ENCODE measurements at regions not wholly inside any gene's neighbourhood (a gene's known extent, or its start where the extent isn't known, plus 50 kb on each side); places are given as distances from the start of the nearest gene placed in this dataset.

DNA sequence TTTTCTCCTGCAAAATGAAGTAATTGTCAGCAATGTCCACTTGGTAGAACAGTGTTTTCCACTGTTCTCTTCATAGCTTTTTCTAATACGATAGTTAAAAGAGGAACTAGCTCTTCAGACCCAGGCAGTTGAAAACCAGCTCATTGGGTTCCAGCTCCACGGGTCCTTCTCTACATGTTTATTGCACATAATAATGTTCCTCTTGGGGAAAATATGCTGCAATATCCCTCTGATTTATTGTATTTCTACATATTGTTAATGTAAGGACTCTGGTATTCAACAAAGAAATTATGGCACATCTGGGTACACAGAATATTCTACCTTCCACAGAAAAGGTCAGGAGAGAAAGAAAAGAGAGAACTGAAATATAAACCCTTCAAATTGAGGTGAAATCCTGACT, 473.4 kb downstream of the TRIML1 start:
- TF ChIP-seq, protein P1, sequence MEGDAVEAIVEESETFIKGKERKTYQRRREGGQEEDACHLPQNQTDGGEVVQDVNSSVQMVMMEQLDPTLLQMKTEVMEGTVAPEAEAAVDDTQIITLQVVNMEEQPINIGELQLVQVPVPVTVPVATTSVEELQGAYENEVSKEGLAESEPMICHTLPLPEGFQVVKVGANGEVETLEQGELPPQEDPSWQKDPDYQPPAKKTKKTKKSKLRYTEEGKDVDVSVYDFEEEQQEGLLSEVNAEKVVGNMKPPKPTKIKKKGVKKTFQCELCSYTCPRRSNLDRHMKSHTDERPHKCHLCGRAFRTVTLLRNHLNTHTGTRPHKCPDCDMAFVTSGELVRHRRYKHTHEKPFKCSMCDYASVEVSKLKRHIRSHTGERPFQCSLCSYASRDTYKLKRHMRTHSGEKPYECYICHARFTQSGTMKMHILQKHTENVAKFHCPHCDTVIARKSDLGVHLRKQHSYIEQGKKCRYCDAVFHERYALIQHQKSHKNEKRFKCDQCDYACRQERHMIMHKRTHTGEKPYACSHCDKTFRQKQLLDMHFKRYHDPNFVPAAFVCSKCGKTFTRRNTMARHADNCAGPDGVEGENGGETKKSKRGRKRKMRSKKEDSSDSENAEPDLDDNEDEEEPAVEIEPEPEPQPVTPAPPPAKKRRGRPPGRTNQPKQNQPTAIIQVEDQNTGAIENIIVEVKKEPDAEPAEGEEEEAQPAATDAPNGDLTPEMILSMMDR (IDR thresholded peaks at IDR 0.05; ENCODE audit: borderline replicate concordance, control extremely low read depth, extremely low read depth, insufficient read depth, missing control alignments), result no peak
- in situ Hi-C loops (cut with MboI; ENCODE audit: low sequenced_read_pairs, unreplicated experiment), result no loop called here
- DNase-seq (ENCODE audit: low spot score), result no peak

DNA sequence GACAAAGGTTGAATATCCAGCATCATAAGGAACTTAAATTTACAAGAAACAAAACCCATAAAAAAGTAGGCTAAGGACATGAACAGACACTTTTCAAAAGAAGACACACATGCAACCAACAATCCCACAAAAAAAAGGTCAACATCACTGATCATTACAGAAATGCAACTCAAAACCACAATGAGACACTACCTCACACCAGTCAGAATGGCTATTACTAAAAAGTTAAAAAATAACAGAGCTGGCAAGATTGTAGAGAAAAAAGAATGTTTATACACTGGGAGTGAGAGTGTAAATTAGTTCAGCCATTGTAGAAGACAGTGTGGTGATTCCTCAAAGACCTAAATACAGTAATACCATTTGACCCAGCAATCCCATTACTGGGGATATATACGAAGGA, 474.7 kb downstream of the TRIML1 start:
- no peak for DNase-seq (ENCODE audit: low spot score)
- TF ChIP-seq, protein P1 (IDR thresholded peaks at IDR 0.05; ENCODE audit: borderline replicate concordance, control extremely low read depth, extremely low read depth, insufficient read depth, missing control alignments), result no peak
- in situ Hi-C loops (cut with MboI; ENCODE audit: low sequenced_read_pairs, unreplicated experiment), result no loop called here

DNA sequence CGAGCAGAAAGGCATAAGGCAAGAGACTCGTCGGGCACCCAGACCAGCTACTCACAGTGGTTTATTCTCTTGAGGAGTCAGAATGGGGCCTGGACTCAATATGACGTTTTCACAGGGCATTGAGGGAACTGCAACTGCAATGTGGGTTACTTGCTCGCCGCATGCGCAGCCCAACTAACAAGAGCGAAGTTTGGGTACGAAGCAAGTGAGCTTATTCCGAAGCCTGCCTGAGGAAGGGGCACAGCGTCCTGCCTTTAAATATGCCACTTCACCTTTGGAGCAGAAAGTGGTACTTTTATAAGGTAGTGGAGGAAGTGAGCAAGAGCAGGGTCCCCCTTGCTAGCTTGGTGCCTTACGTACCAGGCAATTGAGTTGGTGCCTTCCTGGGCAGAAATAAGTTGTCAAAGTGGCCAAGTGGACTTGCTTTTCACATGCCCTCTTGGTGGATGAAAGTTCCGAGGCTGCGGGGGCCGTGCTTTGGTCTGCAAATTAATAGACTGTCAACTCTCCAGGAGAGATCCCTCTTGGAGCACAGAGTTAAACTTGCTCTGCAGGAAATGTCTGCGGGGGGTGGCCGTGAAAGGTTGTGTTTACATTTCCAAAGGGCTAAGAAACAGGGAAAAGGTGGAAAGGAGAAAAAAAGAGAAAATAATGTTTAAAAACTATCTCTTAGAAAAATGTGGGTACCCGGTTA, 480.4 kb downstream of the TRIML1 start:
- in situ Hi-C loops (cut with MboI; ENCODE audit: low sequenced_read_pairs, unreplicated experiment), result no loop called here
- DNase-seq (ENCODE audit: low spot score), result no peak
- TF ChIP-seq, protein P1 (IDR thresholded peaks at IDR 0.05; ENCODE audit: borderline replicate concordance, control extremely low read depth, extremely low read depth, insufficient read depth, missing control alignments), result no peak

DNA sequence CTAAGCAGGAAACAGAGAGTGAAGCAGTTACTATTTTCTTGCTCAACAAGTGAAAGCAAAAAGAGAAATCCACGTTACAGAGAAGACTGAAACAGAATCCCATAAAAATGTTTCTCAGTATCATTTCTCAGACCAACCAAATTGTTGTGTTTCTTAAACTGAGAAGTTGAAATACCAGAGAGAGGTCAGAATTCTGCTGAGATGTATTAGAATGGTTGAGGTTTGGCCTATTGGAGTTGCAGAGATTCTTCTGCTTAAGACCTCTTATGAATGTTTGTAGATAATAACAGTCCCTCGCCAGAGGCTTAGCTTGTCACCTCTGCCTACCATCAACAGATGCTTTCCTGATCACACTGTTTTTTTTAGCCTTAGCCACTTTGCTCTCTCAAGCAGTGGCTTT, 481.4 kb downstream of the TRIML1 start:
- TF ChIP-seq, protein P1 (IDR thresholded peaks at IDR 0.05; ENCODE audit: borderline replicate concordance, control extremely low read depth, extremely low read depth, insufficient read depth, missing control alignments), result no peak
- no peak for DNase-seq (ENCODE audit: low spot score)
- in situ Hi-C loops (cut with MboI; ENCODE audit: low sequenced_read_pairs, unreplicated experiment), result no loop called here

DNA sequence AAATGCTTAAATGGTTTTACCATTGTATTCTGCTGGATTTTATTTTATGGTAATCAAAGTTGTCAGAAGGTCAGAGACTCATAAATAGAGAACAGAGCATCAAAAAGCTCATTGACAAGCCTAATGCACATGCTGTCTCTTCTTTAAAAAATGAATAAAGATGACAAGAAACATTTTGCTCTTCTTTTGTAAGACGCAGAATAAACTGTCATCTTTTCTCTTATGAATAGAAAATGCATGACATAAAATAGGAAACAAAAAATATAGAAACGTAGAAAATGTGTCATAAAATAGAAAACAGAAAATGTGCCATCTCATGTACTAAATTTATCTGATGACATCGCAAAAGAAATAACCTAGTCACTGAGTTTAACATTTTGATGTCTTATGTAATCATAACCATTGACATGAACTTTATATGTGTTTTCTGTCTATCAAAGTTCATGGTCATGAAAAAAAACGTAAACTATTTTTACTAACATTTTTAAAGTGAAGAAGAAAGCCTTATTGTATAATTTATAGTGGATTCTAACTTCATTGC, 484.1 kb downstream of the TRIML1 start:
- in situ Hi-C loops (cut with MboI; ENCODE audit: low sequenced_read_pairs, unreplicated experiment), result no loop called here
- DNase-seq (ENCODE audit: low spot score), result no peak
- TF ChIP-seq, protein P1 (IDR thresholded peaks at IDR 0.05; ENCODE audit: borderline replicate concordance, control extremely low read depth, extremely low read depth, insufficient read depth, missing control alignments), result no peak

DNA sequence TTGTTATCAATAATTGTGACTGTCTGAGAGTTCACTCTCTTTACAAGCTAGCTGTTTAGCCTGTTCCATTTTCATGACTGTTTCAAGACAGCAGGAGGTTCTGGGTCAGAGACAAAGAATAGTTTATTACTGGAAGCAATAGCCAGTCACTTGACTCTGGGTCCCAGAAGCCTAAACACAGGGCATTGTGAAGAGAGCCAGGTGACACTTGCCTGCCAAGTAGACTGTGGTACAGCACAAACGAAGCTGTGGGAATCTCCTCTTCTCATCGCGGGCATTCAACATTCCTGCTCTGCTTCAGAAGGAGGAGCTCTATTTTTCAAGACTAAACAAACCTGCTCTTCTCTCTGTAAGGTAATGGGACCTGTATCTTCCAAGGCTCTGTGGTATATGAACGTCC, 485.1 kb downstream of the TRIML1 start:
- TF ChIP-seq, protein P1 (IDR thresholded peaks at IDR 0.05; ENCODE audit: borderline replicate concordance, control extremely low read depth, extremely low read depth, insufficient read depth, missing control alignments), result no peak
- in situ Hi-C loops (cut with MboI; ENCODE audit: low sequenced_read_pairs, unreplicated experiment), result no loop called here
- no peak for DNase-seq (ENCODE audit: low spot score)
